Nephron (organoid): ENCODE measurements at regions not wholly inside any gene's neighbourhood (a gene's known extent, or its start where the extent isn't known, plus 50 kb on each side); places are given as distances from the start of the nearest gene placed in this dataset.

ENCODE experiments used
- H3K27ac Mint-ChIP-seq, 3 experiments: 2 replicates each; pipeline ENCODE4 v1.8.0; 2020; ENCODE audit warnings: mixed read lengths in 3 of 3, mild to moderate bottlenecking in 2 of 3, moderate library complexity in 1 of 3
- H3K27me3 Mint-ChIP-seq: 2 replicates; pipeline ENCODE4 v1.8.0; 2021; ENCODE audit warnings: low read depth, mild to moderate bottlenecking, moderate library complexity, mixed read lengths
- H3K36me3 Mint-ChIP-seq: 2 replicates; pipeline ENCODE4 v1.8.0; 2020; ENCODE audit warnings: low read depth, mixed read lengths
- H3K4me1 Mint-ChIP-seq: 2 replicates; pipeline ENCODE4 v1.8.0; 2020; ENCODE audit warnings: mixed read lengths
- H3K4me3 Mint-ChIP-seq, 3 experiments: 2 replicates each; pipeline ENCODE4 v1.8.0; 2020; ENCODE audit warnings: mild to moderate bottlenecking in 3 of 3, mixed read lengths in 3 of 3, moderate library complexity in 2 of 3
- H3K9me3 Mint-ChIP-seq: 2 replicates; pipeline ENCODE4 v1.8.0; 2020; ENCODE audit warnings: mixed read lengths
- TF ChIP-seq, protein P1 (sequence below), 3 experiments: fragments of 200-600 bp; sonication (generic); IDR thresholded peaks; one replicate each; pipeline ENCODE4 v1.5.0; 2021; ENCODE audit warnings: antibody characterized with exemption in 3 of 3; ENCODE audit not compliant: unreplicated experiment in 3 of 3

DNA sequence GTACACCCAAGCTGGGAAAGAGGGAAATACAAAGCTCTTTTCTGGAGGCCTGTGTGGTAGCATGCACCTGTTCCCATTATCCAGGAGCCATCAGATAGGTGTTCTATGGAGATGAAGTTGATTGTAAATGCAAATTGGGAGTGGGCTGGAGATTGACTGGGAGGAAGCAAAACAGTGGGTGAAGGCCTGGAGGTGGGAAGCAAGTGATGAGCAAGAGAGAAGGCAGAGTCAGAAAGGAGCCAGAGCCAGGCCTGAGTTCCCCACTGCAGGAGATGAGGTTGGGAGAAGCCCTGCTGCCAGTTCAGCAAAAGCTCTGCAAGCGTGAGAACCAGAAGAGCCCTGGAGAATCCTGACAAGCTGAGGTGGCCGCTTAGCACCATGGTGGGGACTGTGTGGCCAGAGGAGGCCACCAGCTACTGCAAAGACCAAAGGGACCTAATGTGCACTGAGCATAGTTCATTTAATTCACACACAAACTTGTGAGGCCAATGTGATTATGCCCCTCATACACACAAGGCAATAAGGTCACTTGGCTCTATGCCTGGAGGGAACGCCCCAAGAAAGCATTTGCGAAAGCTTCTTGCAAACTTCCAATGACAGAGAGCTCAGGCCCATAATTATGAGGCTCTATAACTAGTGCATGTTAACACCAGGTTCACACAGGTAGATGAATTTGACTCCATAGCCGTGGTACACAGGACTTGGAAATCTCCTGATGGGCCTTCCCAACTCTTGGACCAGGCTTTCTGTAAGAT, 73.0 kb upstream of the GRIK3 start:
- Mint-ChIP-seq H3K9me3 (no peaks in the 10 kb centered on the region), H3K27ac (no peak overlapping the region), H3K4me1 (no peaks in the 10 kb centered on the region), H3K4me3 (no peak overlapping the region), H3K27me3 (peaks cover 11% of the 10 kb centered on the region), H3K36me3 (no peaks in the 10 kb centered on the region)
- TF ChIP-seq, protein P1, sequence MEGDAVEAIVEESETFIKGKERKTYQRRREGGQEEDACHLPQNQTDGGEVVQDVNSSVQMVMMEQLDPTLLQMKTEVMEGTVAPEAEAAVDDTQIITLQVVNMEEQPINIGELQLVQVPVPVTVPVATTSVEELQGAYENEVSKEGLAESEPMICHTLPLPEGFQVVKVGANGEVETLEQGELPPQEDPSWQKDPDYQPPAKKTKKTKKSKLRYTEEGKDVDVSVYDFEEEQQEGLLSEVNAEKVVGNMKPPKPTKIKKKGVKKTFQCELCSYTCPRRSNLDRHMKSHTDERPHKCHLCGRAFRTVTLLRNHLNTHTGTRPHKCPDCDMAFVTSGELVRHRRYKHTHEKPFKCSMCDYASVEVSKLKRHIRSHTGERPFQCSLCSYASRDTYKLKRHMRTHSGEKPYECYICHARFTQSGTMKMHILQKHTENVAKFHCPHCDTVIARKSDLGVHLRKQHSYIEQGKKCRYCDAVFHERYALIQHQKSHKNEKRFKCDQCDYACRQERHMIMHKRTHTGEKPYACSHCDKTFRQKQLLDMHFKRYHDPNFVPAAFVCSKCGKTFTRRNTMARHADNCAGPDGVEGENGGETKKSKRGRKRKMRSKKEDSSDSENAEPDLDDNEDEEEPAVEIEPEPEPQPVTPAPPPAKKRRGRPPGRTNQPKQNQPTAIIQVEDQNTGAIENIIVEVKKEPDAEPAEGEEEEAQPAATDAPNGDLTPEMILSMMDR (IDR thresholded peaks at IDR 0.05; ENCODE audit: unreplicated experiment in 3 of 3), result no peak

- Mint-ChIP-seq H3K36me3 (no peaks in the 10 kb centered on the region), H3K9me3 (no peaks in the 10 kb centered on the region), H3K27ac (no peak overlapping the region), H3K27me3 (peaks cover 9% of the 10 kb centered on the region), H3K4me1 (no peaks in the 10 kb centered on the region), H3K4me3 (no peak overlapping the region)
- TF ChIP-seq, protein P1 (IDR thresholded peaks at IDR 0.05; ENCODE audit: unreplicated experiment in 3 of 3), result no peak
These were observed 74.4 kb upstream of the GRIK3 start for GRCh38 chr1:37108596-37109188.

DNA sequence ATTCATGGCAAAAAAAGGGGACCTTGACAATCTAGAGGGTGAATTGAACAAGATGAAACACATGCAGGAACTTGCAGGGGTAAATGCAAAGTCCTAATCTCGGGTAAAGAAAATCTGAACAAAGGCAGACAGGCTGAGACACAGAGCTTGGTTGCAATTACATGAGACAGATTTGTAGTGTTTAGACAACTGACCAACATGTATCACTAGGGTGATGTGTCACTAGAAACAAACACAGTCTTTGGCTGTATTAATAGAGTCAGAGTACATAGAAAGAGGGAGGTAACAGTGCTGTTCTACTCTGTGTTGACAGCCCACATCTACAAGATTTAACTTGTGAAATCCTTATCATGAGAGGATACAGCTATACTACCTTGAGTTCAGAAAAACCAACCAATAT, 78.1 kb upstream of the GRIK3 start:
- Mint-ChIP-seq H3K4me3 (no peak overlapping the region), H3K27me3 (peaks cover 15% of the 10 kb centered on the region), H3K4me1 (no peaks in the 10 kb centered on the region), H3K9me3 (no peaks in the 10 kb centered on the region), H3K27ac (no peak overlapping the region), H3K36me3 (no peaks in the 10 kb centered on the region)
- TF ChIP-seq, protein P1 (IDR thresholded peaks at IDR 0.05; ENCODE audit: unreplicated experiment in 3 of 3), result no peak

DNA sequence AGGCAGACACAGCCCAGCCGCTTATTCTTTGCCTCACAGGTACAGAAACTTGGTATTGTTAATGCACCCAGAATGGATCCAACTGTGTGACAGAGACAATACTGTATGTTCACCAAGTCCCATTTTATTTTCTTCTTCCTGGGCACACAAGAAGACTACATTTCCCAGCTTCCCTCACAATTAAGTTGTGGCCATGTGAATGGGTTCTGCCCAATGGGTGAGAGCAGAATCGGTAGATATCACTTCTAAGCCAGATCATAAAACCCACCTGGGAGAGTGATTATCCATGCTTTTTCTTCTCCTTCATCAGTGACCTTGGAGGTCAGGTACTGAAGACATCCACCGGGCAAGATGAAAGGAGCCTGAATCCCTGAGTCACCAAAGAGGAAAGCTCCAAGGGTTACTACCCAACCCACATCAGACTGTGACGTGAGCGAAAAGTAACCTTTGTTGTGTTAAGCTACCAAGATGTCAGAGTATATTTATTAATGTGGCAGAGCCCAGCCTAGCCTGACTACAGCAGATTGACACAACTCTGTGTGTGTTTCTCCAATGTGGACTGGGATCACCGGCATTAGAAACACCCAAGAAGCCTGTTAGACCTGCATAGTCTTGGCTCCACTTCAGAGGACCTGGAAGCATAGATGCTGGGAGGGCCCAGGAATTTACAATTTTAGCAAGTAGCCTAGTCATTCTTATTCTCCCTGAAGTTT, 79.1 kb upstream of the GRIK3 start:
- Mint-ChIP-seq H3K9me3 (no peaks in the 10 kb centered on the region), H3K36me3 (no peaks in the 10 kb centered on the region), H3K27ac (no peak overlapping the region), H3K4me1 (no peaks in the 10 kb centered on the region), H3K4me3 (no peak overlapping the region), H3K27me3 (peaks cover 19% of the 10 kb centered on the region)
- TF ChIP-seq, protein P1 (IDR thresholded peaks at IDR 0.05; ENCODE audit: unreplicated experiment in 3 of 3), result no peak

DNA sequence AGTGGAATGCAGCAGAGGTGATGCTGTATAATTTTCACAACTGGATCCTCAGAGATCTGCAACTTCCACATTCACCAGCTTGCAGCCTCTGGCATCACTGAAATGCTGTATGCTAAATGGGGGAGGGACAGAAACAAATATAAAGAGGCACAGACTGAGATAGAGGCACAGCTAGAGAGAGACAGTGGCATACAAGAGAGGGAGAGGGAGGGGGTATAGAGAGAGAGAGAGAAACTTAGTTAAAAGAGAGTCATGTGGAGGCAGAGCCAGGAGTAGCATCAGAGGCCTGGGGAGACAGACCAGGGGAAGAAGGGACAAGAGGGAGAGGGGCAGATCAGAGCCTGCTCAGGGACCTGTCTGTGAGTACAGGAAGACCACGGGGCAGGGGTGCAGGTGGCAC, 84.5 kb upstream of the GRIK3 start:
- Mint-ChIP-seq H3K36me3 (no peaks in the 10 kb centered on the region), H3K4me1 (no peaks in the 10 kb centered on the region), H3K4me3 (no peak overlapping the region), H3K27me3 (peaks cover 21% of the 10 kb centered on the region), H3K9me3 (peaks cover 3% of the 10 kb centered on the region), H3K27ac (no peak overlapping the region)
- TF ChIP-seq, protein P1 (IDR thresholded peaks at IDR 0.05; ENCODE audit: unreplicated experiment in 3 of 3), result no peak
